ENCODE measurements at regions not wholly inside any gene's neighbourhood (a gene's known extent, or its start where the extent isn't known, plus 50 kb on each side); places are given as distances from the start of the nearest gene placed in this dataset.

DNA sequence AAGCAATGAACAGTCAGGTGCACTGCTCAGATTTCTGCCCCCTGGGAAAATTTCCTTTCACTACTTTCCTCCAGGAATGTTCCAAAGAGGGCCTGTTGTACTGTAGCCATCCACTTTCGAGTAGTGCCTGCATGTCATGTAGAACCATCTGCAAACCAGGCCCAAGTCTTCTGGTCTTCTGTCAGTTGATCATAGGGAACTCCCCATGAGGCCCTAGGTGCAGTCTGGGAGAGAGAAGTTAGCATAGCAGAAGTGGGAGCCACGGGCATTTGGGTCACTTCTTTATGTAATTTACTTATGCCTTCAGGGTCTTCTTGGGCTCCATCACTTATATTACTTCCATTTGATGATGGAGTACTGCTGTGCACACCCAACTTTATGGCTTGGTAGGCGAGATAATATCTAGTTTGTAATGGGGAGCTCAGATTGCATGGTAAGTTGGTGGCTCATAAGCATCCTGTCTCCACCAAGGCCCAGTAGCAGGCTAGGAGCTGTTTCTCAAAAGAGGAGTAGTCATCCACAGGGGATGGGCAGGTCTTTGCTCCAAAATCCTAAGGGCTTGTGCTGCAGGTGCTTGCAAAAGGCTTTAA, 151.4 kb downstream of the NFKBIZ start:
- Histone ChIP-seq H3K9me3 (replicated peaks; ENCODE audit: control insufficient read depth, insufficient read depth, low read length) (no peaks in the 10 kb centered on the region), H3K4me1 (ENCODE audit: control insufficient read depth, extremely low read depth, insufficient read depth, low read length) (no peaks in the 10 kb centered on the region), H3K9ac (replicated peaks; ENCODE audit: extremely low read depth, insufficient read depth, low read length) (no peak overlapping the region), H3K4me3 (replicated peaks in 1 of 3; ENCODE audit: insufficient read depth in 1 of 3, low read depth in 1 of 3, low read length in 3 of 3) (no peak overlapping the region), H3K79me2 (ENCODE audit: control insufficient read depth, insufficient read depth, low read length) (no peaks in the 10 kb centered on the region), H2AFZ (ENCODE audit: low read depth, low read length) (no peak overlapping the region), H4K20me1 (replicated peaks; ENCODE audit: control insufficient read depth, extremely low read depth, insufficient read depth, low read length) (no peaks in the 10 kb centered on the region), H3K36me3 (ENCODE audit: control insufficient read depth in 2 of 2, extremely low read depth in 1 of 2, insufficient read depth in 2 of 2, low read length in 2 of 2) (no peaks in the 10 kb centered on the region), H3K9me1 (replicated peaks; ENCODE audit: control insufficient read depth, extremely low read depth, insufficient read depth, low read length) (no peaks in the 10 kb centered on the region), H3K4me2 (ENCODE audit: insufficient read depth, low read length) (no peak overlapping the region), H3K27me3 (ENCODE audit: control insufficient read depth in 2 of 2, insufficient read depth in 2 of 2, low read length in 2 of 2) (no peaks in the 10 kb centered on the region), H3K27ac (ENCODE audit: insufficient read depth, low read depth, low read length) (no peak overlapping the region)
- ChIA-PET CTCF (interaction anchor here (1.0 kb wide), 1 partner anchor 224 kb away, joined by 3 read pairs; no protein-coding TSS in a partner anchor), POLR2A (no interaction called here)
- dilution Hi-C loops (cut with MboI; ENCODE audit: extremely low pct_ligation_motif_present, low sequenced_read_pairs): no loop called here
- TF ChIP-seq, protein P1, sequence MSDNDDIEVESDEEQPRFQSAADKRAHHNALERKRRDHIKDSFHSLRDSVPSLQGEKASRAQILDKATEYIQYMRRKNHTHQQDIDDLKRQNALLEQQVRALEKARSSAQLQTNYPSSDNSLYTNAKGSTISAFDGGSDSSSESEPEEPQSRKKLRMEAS (IDR thresholded peaks at IDR 0.05; ENCODE audit: insufficient read depth, insufficient read length): no peak
- TF ChIP-seq FOS (IDR thresholded peaks at IDR 0.05; ENCODE audit: borderline replicate concordance, insufficient read depth, low read length) (no peak), EZH2 (IDR thresholded peaks at IDR 0.05; ENCODE audit: borderline replicate concordance, low read depth, low read length, severe bottlenecking) (no peak), GATA2 (IDR thresholded peaks at IDR 0.05; ENCODE audit: insufficient read depth, insufficient read length, low read depth, low read length) (no peak), POLR2AphosphoS5 (IDR thresholded peaks at IDR 0.05; ENCODE audit: insufficient read depth, low read depth, low read length) (no peak), POLR2A (IDR thresholded peaks at IDR 0.05; ENCODE audit: low read depth, low read length) (no peak), JUN (IDR thresholded peaks at IDR 0.05; ENCODE audit: borderline replicate concordance, insufficient read depth, insufficient read length, low read depth) (no peak), MYC (IDR thresholded peaks at IDR 0.05; ENCODE audit: low read depth, low read length) (no peak)
- TF ChIP-seq, protein P2, sequence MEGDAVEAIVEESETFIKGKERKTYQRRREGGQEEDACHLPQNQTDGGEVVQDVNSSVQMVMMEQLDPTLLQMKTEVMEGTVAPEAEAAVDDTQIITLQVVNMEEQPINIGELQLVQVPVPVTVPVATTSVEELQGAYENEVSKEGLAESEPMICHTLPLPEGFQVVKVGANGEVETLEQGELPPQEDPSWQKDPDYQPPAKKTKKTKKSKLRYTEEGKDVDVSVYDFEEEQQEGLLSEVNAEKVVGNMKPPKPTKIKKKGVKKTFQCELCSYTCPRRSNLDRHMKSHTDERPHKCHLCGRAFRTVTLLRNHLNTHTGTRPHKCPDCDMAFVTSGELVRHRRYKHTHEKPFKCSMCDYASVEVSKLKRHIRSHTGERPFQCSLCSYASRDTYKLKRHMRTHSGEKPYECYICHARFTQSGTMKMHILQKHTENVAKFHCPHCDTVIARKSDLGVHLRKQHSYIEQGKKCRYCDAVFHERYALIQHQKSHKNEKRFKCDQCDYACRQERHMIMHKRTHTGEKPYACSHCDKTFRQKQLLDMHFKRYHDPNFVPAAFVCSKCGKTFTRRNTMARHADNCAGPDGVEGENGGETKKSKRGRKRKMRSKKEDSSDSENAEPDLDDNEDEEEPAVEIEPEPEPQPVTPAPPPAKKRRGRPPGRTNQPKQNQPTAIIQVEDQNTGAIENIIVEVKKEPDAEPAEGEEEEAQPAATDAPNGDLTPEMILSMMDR (IDR thresholded peaks at IDR 0.05; ENCODE audit: extremely low read depth in 1 of 2, insufficient read depth in 1 of 2, low read depth in 1 of 2, low read length in 2 of 2): no peak
- DNase-seq (ENCODE audit: low read depth, low spot score) (no peak), FAIRE-seq (no peak)
- intact Hi-C loops (cut with micrococcal nuclease): loop anchor here (5.0 kb wide), 1 partner anchor 172 kb away; no protein-coding TSS in a partner anchor
- BruUV-seq (replicated peaks): no TSS peak
